HEK293 (cell line): ENCODE measurements at regions not wholly inside any gene's neighbourhood (a gene's known extent, or its start where the extent isn't known, plus 50 kb on each side); places are given as distances from the start of the nearest gene placed in this dataset.

Experiments
- KLF1 ChIP-seq: fragments of 450-650 bp; formaldehyde crosslinking; IDR thresholded peaks from 2 replicates; pipeline ENCODE4 v1.5.1; 2016; ENCODE audit warnings: missing biosample characterization, missing genetic modification characterization
- SP2 ChIP-seq: fragments of 450-650 bp; formaldehyde crosslinking; IDR thresholded peaks from 2 replicates; pipeline ENCODE4 v1.5.1; 2016; ENCODE audit warnings: missing biosample characterization, missing genetic modification characterization
- ZNF174 ChIP-seq: fragments of 450-650 bp; formaldehyde crosslinking; IDR thresholded peaks from 2 replicates; pipeline ENCODE4 v1.5.0; 2017; ENCODE audit warnings: missing biosample characterization, mild to moderate bottlenecking, missing genetic modification characterization
- ZNF239 ChIP-seq: fragments of 450-650 bp; formaldehyde crosslinking; IDR thresholded peaks from 2 replicates; pipeline ENCODE4 v1.5.1; 2016; ENCODE audit warnings: missing biosample characterization, missing genetic modification characterization
- ZNF48 ChIP-seq: fragments of 450-650 bp; formaldehyde crosslinking; IDR thresholded peaks from 2 replicates; pipeline ENCODE4 v1.5.1; 2016; ENCODE audit warnings: missing biosample characterization, missing genetic modification characterization
- TF ChIP-seq, protein P1 (sequence below): fragments of 450-650 bp; formaldehyde crosslinking; IDR thresholded peaks from 2 replicates; pipeline ENCODE4 v1.5.1; 2016; ENCODE audit warnings: missing biosample characterization, missing genetic modification characterization
- TF ChIP-seq, protein P2 (sequence below): fragments of 450-650 bp; formaldehyde crosslinking; IDR thresholded peaks from 2 replicates; pipeline ENCODE4 v1.5.1; 2016; ENCODE audit warnings: missing biosample characterization, missing genetic modification characterization

DNA sequence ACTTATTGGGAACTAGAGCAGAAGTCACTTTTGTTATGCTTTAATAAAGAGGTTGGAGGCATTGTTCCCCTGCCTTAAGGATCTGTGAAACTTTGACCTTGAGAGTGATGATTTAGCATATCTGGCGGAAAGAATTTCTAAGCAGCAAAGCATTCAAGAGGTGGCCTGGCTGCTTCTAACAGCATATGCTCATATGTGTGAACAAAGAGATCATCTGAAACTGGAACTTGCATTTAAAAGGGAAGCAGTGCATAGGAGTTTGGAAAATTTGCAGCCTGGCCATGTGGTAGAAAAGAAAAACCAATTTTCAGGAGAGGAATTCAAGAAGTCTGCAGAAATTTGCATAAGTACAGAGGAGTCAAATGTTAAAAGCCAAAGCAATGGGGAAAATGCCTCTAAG, 56.4 kb upstream of the GOLIM4 start:
- TF ChIP-seq ZNF48 (tag by site-specific recombination) (no peak), ZNF239 (tag by site-specific recombination) (no peak), KLF1 (no peak), ZNF174 (tag by site-specific recombination) (no peak), SP2 (tag by site-specific recombination) (no peak)
- TF ChIP-seq, protein P1, sequence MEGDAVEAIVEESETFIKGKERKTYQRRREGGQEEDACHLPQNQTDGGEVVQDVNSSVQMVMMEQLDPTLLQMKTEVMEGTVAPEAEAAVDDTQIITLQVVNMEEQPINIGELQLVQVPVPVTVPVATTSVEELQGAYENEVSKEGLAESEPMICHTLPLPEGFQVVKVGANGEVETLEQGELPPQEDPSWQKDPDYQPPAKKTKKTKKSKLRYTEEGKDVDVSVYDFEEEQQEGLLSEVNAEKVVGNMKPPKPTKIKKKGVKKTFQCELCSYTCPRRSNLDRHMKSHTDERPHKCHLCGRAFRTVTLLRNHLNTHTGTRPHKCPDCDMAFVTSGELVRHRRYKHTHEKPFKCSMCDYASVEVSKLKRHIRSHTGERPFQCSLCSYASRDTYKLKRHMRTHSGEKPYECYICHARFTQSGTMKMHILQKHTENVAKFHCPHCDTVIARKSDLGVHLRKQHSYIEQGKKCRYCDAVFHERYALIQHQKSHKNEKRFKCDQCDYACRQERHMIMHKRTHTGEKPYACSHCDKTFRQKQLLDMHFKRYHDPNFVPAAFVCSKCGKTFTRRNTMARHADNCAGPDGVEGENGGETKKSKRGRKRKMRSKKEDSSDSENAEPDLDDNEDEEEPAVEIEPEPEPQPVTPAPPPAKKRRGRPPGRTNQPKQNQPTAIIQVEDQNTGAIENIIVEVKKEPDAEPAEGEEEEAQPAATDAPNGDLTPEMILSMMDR (tag by site-specific recombination) = no peak
- TF ChIP-seq, protein P2, sequence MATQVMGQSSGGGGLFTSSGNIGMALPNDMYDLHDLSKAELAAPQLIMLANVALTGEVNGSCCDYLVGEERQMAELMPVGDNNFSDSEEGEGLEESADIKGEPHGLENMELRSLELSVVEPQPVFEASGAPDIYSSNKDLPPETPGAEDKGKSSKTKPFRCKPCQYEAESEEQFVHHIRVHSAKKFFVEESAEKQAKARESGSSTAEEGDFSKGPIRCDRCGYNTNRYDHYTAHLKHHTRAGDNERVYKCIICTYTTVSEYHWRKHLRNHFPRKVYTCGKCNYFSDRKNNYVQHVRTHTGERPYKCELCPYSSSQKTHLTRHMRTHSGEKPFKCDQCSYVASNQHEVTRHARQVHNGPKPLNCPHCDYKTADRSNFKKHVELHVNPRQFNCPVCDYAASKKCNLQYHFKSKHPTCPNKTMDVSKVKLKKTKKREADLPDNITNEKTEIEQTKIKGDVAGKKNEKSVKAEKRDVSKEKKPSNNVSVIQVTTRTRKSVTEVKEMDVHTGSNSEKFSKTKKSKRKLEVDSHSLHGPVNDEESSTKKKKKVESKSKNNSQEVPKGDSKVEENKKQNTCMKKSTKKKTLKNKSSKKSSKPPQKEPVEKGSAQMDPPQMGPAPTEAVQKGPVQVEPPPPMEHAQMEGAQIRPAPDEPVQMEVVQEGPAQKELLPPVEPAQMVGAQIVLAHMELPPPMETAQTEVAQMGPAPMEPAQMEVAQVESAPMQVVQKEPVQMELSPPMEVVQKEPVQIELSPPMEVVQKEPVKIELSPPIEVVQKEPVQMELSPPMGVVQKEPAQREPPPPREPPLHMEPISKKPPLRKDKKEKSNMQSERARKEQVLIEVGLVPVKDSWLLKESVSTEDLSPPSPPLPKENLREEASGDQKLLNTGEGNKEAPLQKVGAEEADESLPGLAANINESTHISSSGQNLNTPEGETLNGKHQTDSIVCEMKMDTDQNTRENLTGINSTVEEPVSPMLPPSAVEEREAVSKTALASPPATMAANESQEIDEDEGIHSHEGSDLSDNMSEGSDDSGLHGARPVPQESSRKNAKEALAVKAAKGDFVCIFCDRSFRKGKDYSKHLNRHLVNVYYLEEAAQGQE (tag by site-specific recombination) = no peak
